ENCODE measurements at regions not wholly inside any gene's neighbourhood (a gene's known extent, or its start where the extent isn't known, plus 50 kb on each side); places are given as distances from the start of the nearest gene placed in this dataset.

GRCh38 chrX:95063554-95063953 lies 1389.5 kb downstream of the FAM133A start:
- H3K27ac ChIP-seq, result no peak overlapping the region
- TF ChIP-seq, protein P1, sequence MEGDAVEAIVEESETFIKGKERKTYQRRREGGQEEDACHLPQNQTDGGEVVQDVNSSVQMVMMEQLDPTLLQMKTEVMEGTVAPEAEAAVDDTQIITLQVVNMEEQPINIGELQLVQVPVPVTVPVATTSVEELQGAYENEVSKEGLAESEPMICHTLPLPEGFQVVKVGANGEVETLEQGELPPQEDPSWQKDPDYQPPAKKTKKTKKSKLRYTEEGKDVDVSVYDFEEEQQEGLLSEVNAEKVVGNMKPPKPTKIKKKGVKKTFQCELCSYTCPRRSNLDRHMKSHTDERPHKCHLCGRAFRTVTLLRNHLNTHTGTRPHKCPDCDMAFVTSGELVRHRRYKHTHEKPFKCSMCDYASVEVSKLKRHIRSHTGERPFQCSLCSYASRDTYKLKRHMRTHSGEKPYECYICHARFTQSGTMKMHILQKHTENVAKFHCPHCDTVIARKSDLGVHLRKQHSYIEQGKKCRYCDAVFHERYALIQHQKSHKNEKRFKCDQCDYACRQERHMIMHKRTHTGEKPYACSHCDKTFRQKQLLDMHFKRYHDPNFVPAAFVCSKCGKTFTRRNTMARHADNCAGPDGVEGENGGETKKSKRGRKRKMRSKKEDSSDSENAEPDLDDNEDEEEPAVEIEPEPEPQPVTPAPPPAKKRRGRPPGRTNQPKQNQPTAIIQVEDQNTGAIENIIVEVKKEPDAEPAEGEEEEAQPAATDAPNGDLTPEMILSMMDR (conservative IDR thresholded peaks at IDR 0.05), result no peak

GRCh38 chrX:95065151-95065550 lies 1391.1 kb downstream of the FAM133A start:
- TF ChIP-seq, protein P1 (conservative IDR thresholded peaks at IDR 0.05), result no peak
- H3K27ac ChIP-seq, result no peak overlapping the region

DNA sequence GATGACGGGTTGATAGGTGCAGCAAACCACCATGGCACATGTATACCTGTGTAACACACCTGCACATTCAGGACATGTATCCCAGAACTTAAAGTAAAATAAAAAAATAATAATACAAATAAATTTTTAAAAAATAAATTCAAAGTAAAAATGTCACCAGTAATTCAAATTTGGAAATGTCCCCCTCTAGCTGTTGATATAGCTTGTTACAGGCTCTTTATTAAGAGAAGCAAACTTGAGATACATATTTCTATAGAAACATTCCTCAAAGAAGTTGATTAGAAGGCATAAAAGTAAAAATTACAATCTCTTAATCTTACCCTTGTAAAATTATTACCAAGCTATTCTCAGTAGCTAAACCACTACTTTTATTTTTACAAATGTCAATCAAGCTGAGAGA lies 1397.0 kb downstream of the FAM133A start:
- TF ChIP-seq, protein P1 (conservative IDR thresholded peaks at IDR 0.05), result peak; percentile 35; the same call in 1 of the 2 replicates
- H3K27ac ChIP-seq, result no peak overlapping the region

GRCh38 chrX:95071621-95072020 lies 1397.6 kb downstream of the FAM133A start:
- TF ChIP-seq, protein P1 (conservative IDR thresholded peaks at IDR 0.05), result no peak
- no peak overlapping the region for H3K27ac ChIP-seq

GRCh38 chrX:95076449-95076848 lies 1402.4 kb downstream of the FAM133A start:
- H3K27ac ChIP-seq, result no peak overlapping the region
- TF ChIP-seq, protein P1 (conservative IDR thresholded peaks at IDR 0.05), result peak; percentile 57

- TF ChIP-seq, protein P1 (conservative IDR thresholded peaks at IDR 0.05), result no peak
- no peak overlapping the region for H3K27ac ChIP-seq
These were observed 1427.9 kb downstream of the FAM133A start for GRCh38 chrX:95101851-95102390.

GRCh38 chrX:95117556-95117955 lies 1443.5 kb downstream of the FAM133A start:
- TF ChIP-seq, protein P1 (conservative IDR thresholded peaks at IDR 0.05), result no peak
- H3K27ac ChIP-seq, result no peak overlapping the region

Measured in VCaP (cell line).